ENCODE measurements at regions not wholly inside any gene's neighbourhood (a gene's known extent, or its start where the extent isn't known, plus 50 kb on each side); places are given as distances from the start of the nearest gene placed in this dataset.

GRCh38 chr6:166251655-166252054 lies 56.5 kb downstream of the PRR18 start (continued):
- no peak for TF ChIP-seq CTBP2 (IDR thresholded peaks at IDR 0.05; ENCODE audit: borderline replicate concordance, insufficient read depth, insufficient read length, low read length)
- no peak for TF ChIP-seq POLR2A (IDR thresholded peaks at IDR 0.05; ENCODE audit: control extremely low read depth in 1 of 2, low read depth in 2 of 2, low read length in 2 of 2)
- TF ChIP-seq ATF3 (IDR thresholded peaks at IDR 0.05; ENCODE audit: insufficient read depth, low read depth, low read length) = no peak
- no peak for TF ChIP-seq MAX (IDR thresholded peaks at IDR 0.05)
- no peak for TF ChIP-seq HDAC2 (IDR thresholded peaks at IDR 0.05; ENCODE audit: borderline replicate concordance in 1 of 2, low read depth in 2 of 2, low read length in 2 of 2)
- no peak for TF ChIP-seq CBX5 (IDR thresholded peaks at IDR 0.05; ENCODE audit: low read depth, low read length)
- no peak for TF ChIP-seq BCL11A (IDR thresholded peaks at IDR 0.05; ENCODE audit: low read depth in 2 of 2, low read length in 2 of 2)
